PC-9 (cell line): ENCODE measurements at regions not wholly inside any gene's neighbourhood (a gene's known extent, or its start where the extent isn't known, plus 50 kb on each side); places are given as distances from the start of the nearest gene placed in this dataset.
"Not testable (repeated sequence)": the region's sequence is repeated elsewhere in the genome, so short reads cannot be mapped to it uniquely, and the experiment has no call there.

Experiments
- BruUV-seq: library from RNA; stranded (reverse); fragments of 400-500 nt; replicated peaks from 2 replicates; lab custom pipeline; 2021; lab: Mats Ljungman, UMichigan
- CTCF ChIA-PET: fragments of 300-600 bp; sonication (Branson Sonifier 250); formaldehyde crosslinking; loops from one replicate; lab custom pipeline; 2022; ENCODE audit warnings: antibody characterized with exemption; lab: Charles Lee
- POLR2A ChIA-PET: fragments of 300-600 bp; sonication (Branson Sonifier 250); formaldehyde crosslinking; loops from one replicate; lab custom pipeline; 2022; ENCODE audit warnings: antibody characterized with exemption; ENCODE audit not compliant: unreplicated experiment; lab: Charles Lee
- DNase-seq, 2 experiments: peaks; one replicate each; pipeline versions ENCODE4 v3.0.0 to v3.0.0-alpha.2; 2015 to 2022; ENCODE audit warnings: mixed read lengths in 1 of 2
- H2AFZ ChIP-seq: fragments of 200-600 bp; sonication (generic); 2 replicates; pipeline ENCODE4 v1.8.1; 2017; ENCODE audit warnings: antibody characterized with exemption
- H3F3A ChIP-seq: fragments of 200-600 bp; sonication (generic); 2 replicates; pipeline ENCODE4 v1.8.1; 2017; ENCODE audit warnings: antibody characterized with exemption, mild to moderate bottlenecking, low read depth; ENCODE audit not compliant: insufficient read depth
- H3K27ac ChIP-seq: fragments of 200-600 bp; sonication (generic); 2 replicates; pipeline ENCODE4 v1.6.1; 2016; ENCODE audit warnings: mixed run types
- H3K27me3 ChIP-seq: fragments of 200-600 bp; sonication (generic); 2 replicates; pipeline ENCODE4 v1.6.1; 2016; ENCODE audit warnings: low read depth, mixed run types; ENCODE audit not compliant: insufficient read depth
- H3K36me3 ChIP-seq: fragments of 200-600 bp; sonication (generic); 2 replicates; pipeline ENCODE4 v1.6.1; 2016; ENCODE audit warnings: low read depth, mixed run types
- H3K4me1 ChIP-seq: fragments of 200-600 bp; sonication (generic); replicated peaks from 2 replicates; pipeline ENCODE4 v1.6.1; 2016; ENCODE audit warnings: mixed run types; ENCODE audit not compliant: insufficient read depth
- H3K4me2 ChIP-seq: fragments of 200-600 bp; sonication (generic); 2 replicates; pipeline ENCODE4 v1.6.1; 2017; ENCODE audit warnings: mixed run types
- H3K4me3 ChIP-seq: fragments of 200-600 bp; sonication (generic); 2 replicates; pipeline ENCODE4 v1.6.1; 2016; ENCODE audit warnings: mixed run types
- H3K79me2 ChIP-seq: fragments of 200-600 bp; sonication (generic); 2 replicates; pipeline ENCODE4 v1.6.1; 2017; ENCODE audit warnings: low read depth, mixed run types
- H3K9me2 ChIP-seq: fragments of 200-600 bp; sonication (generic); 2 replicates; pipeline ENCODE4 v1.8.1; 2017; ENCODE audit warnings: mild to moderate bottlenecking; ENCODE audit not compliant: insufficient read depth
- H3K9me3 ChIP-seq: fragments of 200-600 bp; sonication (generic); 2 replicates; pipeline ENCODE4 v1.8.1; 2016; ENCODE audit warnings: low read depth; ENCODE audit not compliant: insufficient read depth
- H4K20me1 ChIP-seq: fragments of 200-600 bp; sonication (generic); 2 replicates; pipeline ENCODE4 v1.8.1; 2017; ENCODE audit not compliant: insufficient read depth
- EZH2 ChIP-seq: fragments of 200-600 bp; sonication (generic); IDR thresholded peaks from 2 replicates; pipeline ENCODE4 v1.8.0; 2017; ENCODE audit warnings: antibody characterized with exemption, low read depth
- intact Hi-C: fragments of 100-400 bp; cut with micrococcal nuclease; formaldehyde crosslinking; loops from one replicate; pipeline ENCODE4 v1.10.0; 2022; ENCODE audit not compliant: unreplicated experiment
- TF ChIP-seq, protein P1 (sequence below): fragments of 200-600 bp; sonication (generic); conservative IDR thresholded peaks from 2 replicates; pipeline ENCODE4 v1.6.1; 2017; ENCODE audit warnings: mixed run types, antibody characterized with exemption, mild to moderate bottlenecking, moderate library complexity

DNA sequence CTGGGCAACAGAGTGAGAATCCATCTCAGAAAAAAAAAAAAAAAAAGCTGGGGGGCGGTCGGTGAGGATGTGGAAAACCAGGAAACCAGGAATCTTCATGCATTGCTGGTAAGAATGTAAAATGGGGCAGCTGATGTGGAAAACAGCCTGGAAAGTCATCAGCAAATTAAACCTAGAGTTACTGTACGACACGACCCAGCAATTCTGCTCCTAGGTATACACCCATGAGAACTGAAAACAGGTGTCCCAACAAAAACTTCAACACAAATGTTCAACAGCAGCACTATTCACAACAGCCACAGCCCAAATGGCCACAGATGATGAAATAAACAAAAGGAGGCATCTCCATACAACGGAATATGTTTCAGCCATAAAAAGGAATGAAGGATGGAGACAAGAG is 97.3 kb downstream of the NCOR2 start:
- H3K27ac ChIP-seq: no peak overlapping the region
- no peaks in the 10 kb centered on the region for H3K27me3 ChIP-seq
- H3K4me2 ChIP-seq: no peak overlapping the region
- POLR2A ChIA-PET: no interaction called here
- peaks cover 29% of the 10 kb centered on the region for H3F3A ChIP-seq
- H4K20me1 ChIP-seq: no peaks in the 10 kb centered on the region
- intact Hi-C loops: no loop called here
- H3K79me2 ChIP-seq: 0 out of 2 replicates have a peak, but pooled peaks cover 6% of the 10 kb centered on the region
- TF ChIP-seq, protein P1, sequence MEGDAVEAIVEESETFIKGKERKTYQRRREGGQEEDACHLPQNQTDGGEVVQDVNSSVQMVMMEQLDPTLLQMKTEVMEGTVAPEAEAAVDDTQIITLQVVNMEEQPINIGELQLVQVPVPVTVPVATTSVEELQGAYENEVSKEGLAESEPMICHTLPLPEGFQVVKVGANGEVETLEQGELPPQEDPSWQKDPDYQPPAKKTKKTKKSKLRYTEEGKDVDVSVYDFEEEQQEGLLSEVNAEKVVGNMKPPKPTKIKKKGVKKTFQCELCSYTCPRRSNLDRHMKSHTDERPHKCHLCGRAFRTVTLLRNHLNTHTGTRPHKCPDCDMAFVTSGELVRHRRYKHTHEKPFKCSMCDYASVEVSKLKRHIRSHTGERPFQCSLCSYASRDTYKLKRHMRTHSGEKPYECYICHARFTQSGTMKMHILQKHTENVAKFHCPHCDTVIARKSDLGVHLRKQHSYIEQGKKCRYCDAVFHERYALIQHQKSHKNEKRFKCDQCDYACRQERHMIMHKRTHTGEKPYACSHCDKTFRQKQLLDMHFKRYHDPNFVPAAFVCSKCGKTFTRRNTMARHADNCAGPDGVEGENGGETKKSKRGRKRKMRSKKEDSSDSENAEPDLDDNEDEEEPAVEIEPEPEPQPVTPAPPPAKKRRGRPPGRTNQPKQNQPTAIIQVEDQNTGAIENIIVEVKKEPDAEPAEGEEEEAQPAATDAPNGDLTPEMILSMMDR: no peak
- no peak for TF ChIP-seq EZH2
- H3K4me1 ChIP-seq: no peaks in the 10 kb centered on the region
- no peaks in the 10 kb centered on the region for H3K9me2 ChIP-seq
- DNase-seq: no peak
- H3K4me3 ChIP-seq: no peak overlapping the region
- no peak overlapping the region for H2AFZ ChIP-seq
- peaks cover 38% of the 10 kb centered on the region for H3K36me3 ChIP-seq
- CTCF ChIA-PET: interaction anchor here (0.6 kb wide), 1 partner anchor 71 kb away, joined by 4 read pairs; no protein-coding TSS in a partner anchor
- no peaks in the 10 kb centered on the region; the same call in 1 of the 2 replicates for H3K9me3 ChIP-seq
- no TSS peak for BruUV-seq

DNA sequence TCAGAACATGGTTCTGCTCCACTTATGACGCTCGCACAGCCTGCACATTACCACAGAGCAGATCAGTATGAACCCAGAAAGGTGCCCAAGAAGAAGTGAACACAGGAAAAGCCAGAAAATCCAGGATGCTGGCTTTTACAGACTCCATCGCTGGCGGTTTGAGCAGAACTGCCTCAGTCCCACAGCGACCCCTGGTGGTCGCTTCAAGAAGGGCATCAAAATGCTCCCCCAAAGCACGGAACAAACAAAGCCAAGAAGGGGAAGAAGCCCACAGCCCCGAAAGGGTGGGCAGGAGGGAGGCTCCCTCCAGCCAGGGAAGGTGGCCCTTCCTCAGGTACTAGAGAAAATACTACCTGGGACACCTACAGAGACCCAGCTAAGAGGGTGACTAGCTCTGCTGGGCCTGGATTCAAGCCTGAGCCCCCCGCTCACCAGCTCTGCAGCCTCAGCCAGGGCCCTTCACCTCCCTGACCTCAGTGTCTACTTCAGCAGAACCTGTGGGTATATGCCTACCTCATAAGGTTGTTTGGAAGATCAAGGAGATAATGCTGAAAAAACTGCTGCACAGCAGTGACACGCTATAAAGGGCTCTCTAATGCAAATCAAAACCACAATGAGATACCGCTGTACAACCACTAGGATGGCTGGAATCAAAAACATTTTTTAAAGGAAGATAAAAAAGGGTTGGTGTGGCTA is 98.1 kb downstream of the NCOR2 start:
- Histone ChIP-seq H3K9me3 (no peaks in the 10 kb centered on the region; the same call in 1 of the 2 replicates), H2AFZ (no peak overlapping the region), H3K79me2 (0 out of 2 replicates have a peak, but pooled peaks cover 4% of the 10 kb centered on the region), H3K36me3 (peaks cover 35% of the 10 kb centered on the region), H3K4me3 (no peak overlapping the region), H3K4me2 (no peak overlapping the region), H3K27me3 (no peaks in the 10 kb centered on the region), H3K4me1 (0 out of 2 replicates have a peak, but pooled peaks cover 4% of the 10 kb centered on the region), H3F3A (peaks cover 35% of the 10 kb centered on the region), H3K9me2 (no peaks in the 10 kb centered on the region), H4K20me1 (no peaks in the 10 kb centered on the region), H3K27ac (no peak overlapping the region)
- intact Hi-C loops: no loop called here
- CTCF ChIA-PET: no interaction called here
- no TSS peak for BruUV-seq
- POLR2A ChIA-PET: no interaction called here
- TF ChIP-seq, protein P1: peak; percentile 92
- no peak for TF ChIP-seq EZH2
- DNase-seq: peak in 1 of 2 experiments; percentile 33

DNA sequence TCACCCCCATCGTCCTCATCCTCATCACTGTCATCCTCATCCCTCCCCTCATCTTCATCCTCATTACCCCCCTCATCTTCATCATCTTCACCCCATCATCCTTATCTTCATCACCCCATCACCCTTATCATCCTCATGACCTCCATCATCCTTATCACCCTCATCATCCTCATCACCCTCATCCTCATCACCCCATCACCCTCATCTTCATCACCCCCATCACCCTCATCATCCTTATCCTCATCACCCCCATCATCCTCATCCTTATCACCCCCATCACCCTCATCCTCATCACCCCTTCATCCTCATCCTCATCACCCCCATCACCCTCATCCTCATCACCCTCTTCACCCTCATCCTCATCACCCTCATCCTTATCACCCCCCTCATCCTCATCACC is 99.9 kb downstream of the NCOR2 start:
- intact Hi-C loops, H3K4me2 ChIP-seq, H3K4me3 ChIP-seq, H3K9me3 ChIP-seq, H4K20me1 ChIP-seq, H2AFZ ChIP-seq, H3K27me3 ChIP-seq, CTCF ChIA-PET, H3K27ac ChIP-seq, H3K4me1 ChIP-seq, H3K79me2 ChIP-seq, H3K9me2 ChIP-seq, POLR2A ChIA-PET, DNase-seq, BruUV-seq: not testable (repeated sequence)
- H3F3A ChIP-seq: peaks cover 48% of the 10 kb centered on the region
- H3K36me3 ChIP-seq: peaks cover 21% of the 10 kb centered on the region
